SK-N-SH (cell line): ENCODE measurements at regions not wholly inside any gene's neighbourhood (a gene's known extent, or its start where the extent isn't known, plus 50 kb on each side); places are given as distances from the start of the nearest gene placed in this dataset.

ENCODE experiments used
- CTCF ChIA-PET: fragments of 300-600, 350-600 bp; formaldehyde crosslinking; extraction: SDS; loops from one replicate; lab custom pipeline; 2021; lab: Yijun Ruan, JAX
- POLR2A ChIA-PET: fragments of 350-600 bp; sonication (Branson Sonifier 250); formaldehyde crosslinking; extraction: SDS; loops from one replicate; lab custom pipeline; 2020; ENCODE audit warnings: antibody characterized with exemption, inconsistent platforms; lab: Yijun Ruan, JAX
- DNase-seq: peaks from one replicate; pipeline ENCODE4 v3.0.0; 2012
- H2AFZ ChIP-seq: fragments of 200-600 bp; sonication (generic); 2 replicates; pipeline ENCODE4 v1.8.1; 2016; ENCODE audit warnings: antibody characterized with exemption, mild to moderate bottlenecking, low read depth
- H3F3A ChIP-seq: fragments of 200-600 bp; sonication (generic); replicated peaks from 2 replicates; pipeline ENCODE3; 2016; ENCODE audit warnings: antibody characterized with exemption, mild to moderate bottlenecking; ENCODE audit not compliant: insufficient read depth
- H3K27ac ChIP-seq, 2 experiments: fragments of 200-500 bp in 1 of 2; fragments of 200-600 bp in 1 of 2; sonication (Bioruptor generic) in 1 of 2; sonication (generic), shearing (Covaris generic) in 1 of 2; 2 replicates each; pipeline versions ENCODE4 v1.5.1 to v1.6.1; 2014 to 2016; ENCODE audit warnings: low read depth in 2 of 2, inconsistent platforms in 1 of 2, low read length in 1 of 2, mild to moderate bottlenecking in 1 of 2, mixed read lengths in 1 of 2
- H3K27me3 ChIP-seq: fragments of 200-600 bp; sonication (generic), shearing (Covaris generic); 2 replicates; pipeline ENCODE4 v1.6.1; 2016; ENCODE audit warnings: mixed run types; ENCODE audit not compliant: insufficient read depth
- H3K36me3 ChIP-seq, 2 experiments: fragments of 200-500 bp in 1 of 2; fragments of 200-600 bp in 1 of 2; sonication (Bioruptor generic) in 1 of 2; sonication (generic) in 1 of 2; replicated peaks in 1 of 2; 2 replicates each; pipeline versions ENCODE3 to v1.5.1; 2014 to 2016; ENCODE audit warnings: low read length in 1 of 2, mild to moderate bottlenecking in 1 of 2; ENCODE audit not compliant: insufficient read depth in 2 of 2, control insufficient read depth in 1 of 2
- H3K4me1 ChIP-seq, 2 experiments: fragments of 200-500 bp in 1 of 2; fragments of 200-600 bp in 1 of 2; sonication (Bioruptor generic) in 1 of 2; sonication (generic), shearing (Covaris generic) in 1 of 2; 2 replicates each; pipeline versions ENCODE4 v1.5.1 to v1.6.1; 2014 to 2016; ENCODE audit warnings: low read depth in 1 of 2, low read length in 1 of 2, mixed run types in 1 of 2; ENCODE audit not compliant: insufficient read depth in 2 of 2, control insufficient read depth in 1 of 2
- H3K4me2 ChIP-seq: fragments of 200-600 bp; sonication (generic), shearing (Covaris generic); 2 replicates; pipeline ENCODE4 v1.6.1; 2017; ENCODE audit warnings: mixed run types
- H3K4me3 ChIP-seq, 2 experiments: fragments of 200-500 bp in 1 of 2; fragments of 200-600 bp in 1 of 2; sonication (Bioruptor generic) in 1 of 2; sonication (generic), shearing (Covaris generic) in 1 of 2; 2 replicates each; pipeline versions ENCODE4 v1.5.1 to v1.8.1; 2014 to 2016; ENCODE audit warnings: low read depth in 2 of 2, inconsistent platforms in 1 of 2, low read length in 1 of 2, mild to moderate bottlenecking in 1 of 2, mixed read lengths in 1 of 2, moderate library complexity in 1 of 2
- H3K79me2 ChIP-seq: fragments of 200-600 bp; sonication (generic); 2 replicates; pipeline ENCODE4 v1.8.1; 2017; ENCODE audit warnings: mild to moderate bottlenecking; ENCODE audit not compliant: insufficient read depth
- H3K9ac ChIP-seq: fragments of 200-600 bp; sonication (generic); 2 replicates; pipeline ENCODE4 v1.6.1; 2017; ENCODE audit warnings: mixed run types
- H3K9me2 ChIP-seq: fragments of 200-600 bp; sonication (generic); 2 replicates; pipeline ENCODE4 v1.6.1; 2017; ENCODE audit warnings: mixed run types
- H3K9me3 ChIP-seq: fragments of 200-600 bp; sonication (generic); 2 replicates; pipeline ENCODE4 v1.6.1; 2017; ENCODE audit warnings: mixed run types, mild to moderate bottlenecking, moderate library complexity
- H4K20me1 ChIP-seq: fragments of 200-600 bp; sonication (generic); 2 replicates; pipeline ENCODE4 v1.6.1; 2017; ENCODE audit warnings: mild to moderate bottlenecking, mixed run types; ENCODE audit not compliant: insufficient read depth
- EP300 ChIP-seq, 2 experiments: IDR thresholded peaks; 2 replicates each; pipeline versions ENCODE4 v1.4.0 to v1.6.1; 2012; ENCODE audit warnings: borderline replicate concordance in 1 of 2, low read depth in 1 of 2, low read length in 1 of 2
- EZH2phosphoT487 ChIP-seq: fragments of 200-600 bp; sonication (generic); IDR thresholded peaks from 2 replicates; pipeline ENCODE4 v1.6.1; 2017; ENCODE audit warnings: low read depth, mixed run types, mild to moderate bottlenecking, antibody characterized with exemption, moderate library complexity, borderline replicate concordance
- JUND ChIP-seq: IDR thresholded peaks from 2 replicates; pipeline ENCODE4 v1.4.0; 2012
- MAX ChIP-seq: IDR thresholded peaks from 2 replicates; pipeline ENCODE4 v1.4.0; 2012; ENCODE audit warnings: low read depth
- MEF2A ChIP-seq: IDR thresholded peaks from 2 replicates; pipeline ENCODE4 v1.4.0; 2012; ENCODE audit warnings: low read depth, borderline replicate concordance
- MXI1 ChIP-seq: IDR thresholded peaks from 2 replicates; pipeline ENCODE4 v1.6.1; 2012; ENCODE audit warnings: mild to moderate bottlenecking, low read depth, low read length, improper control_type of control experiment
- NRF1 ChIP-seq: IDR thresholded peaks from 2 replicates; pipeline ENCODE4 v1.6.1; 2012; ENCODE audit warnings: low read depth, mild to moderate bottlenecking, low read length
- PBX3 ChIP-seq: IDR thresholded peaks from 2 replicates; pipeline ENCODE4; 2012
- POLR2AphosphoS5 ChIP-seq: IDR thresholded peaks from 2 replicates; pipeline ENCODE4 v1.6.1; 2012; ENCODE audit warnings: low read depth, low read length
- RAD21 ChIP-seq: IDR thresholded peaks from 2 replicates; pipeline ENCODE4 v1.6.1; 2012; ENCODE audit warnings: mild to moderate bottlenecking, low read length
- RCOR1 ChIP-seq: fragments of 150-350 bp; IDR thresholded peaks from 2 replicates; pipeline ENCODE4 v1.6.1; 2017; ENCODE audit warnings: antibody characterized with exemption, low read length
- REST ChIP-seq: IDR thresholded peaks from 2 replicates; pipeline ENCODE4 v1.6.1; 2012; ENCODE audit warnings: mild to moderate bottlenecking, low read depth, low read length, moderate library complexity
- RFX5 ChIP-seq: IDR thresholded peaks from 2 replicates; pipeline ENCODE4 v1.6.1; 2012; ENCODE audit warnings: mild to moderate bottlenecking, improper control_type of control experiment, low read length
- RXRA ChIP-seq: IDR thresholded peaks from 2 replicates; pipeline ENCODE4 v1.4.0; 2012; ENCODE audit warnings: low read depth, mild to moderate bottlenecking, borderline replicate concordance
- TAF1 ChIP-seq: IDR thresholded peaks from 2 replicates; pipeline ENCODE4 v1.6.1; 2012; ENCODE audit warnings: low read depth, mild to moderate bottlenecking, low read length, moderate library complexity, borderline replicate concordance
- TEAD4 ChIP-seq: IDR thresholded peaks from 2 replicates; pipeline ENCODE4 v1.4.0; 2012; ENCODE audit warnings: mild to moderate bottlenecking, borderline replicate concordance; ENCODE audit not compliant: insufficient read depth
- USF2 ChIP-seq: fragments of 150-350 bp; IDR thresholded peaks from 2 replicates; pipeline ENCODE4 v1.6.1; 2017; ENCODE audit warnings: antibody characterized with exemption, low read length, low read depth, borderline replicate concordance
- YY1 ChIP-seq: IDR thresholded peaks from 2 replicates; pipeline ENCODE4 v1.4.0; 2012; ENCODE audit warnings: low read depth, mild to moderate bottlenecking
- ZBTB33 ChIP-seq: IDR thresholded peaks from 2 replicates; pipeline ENCODE4 v1.4.0; 2012; ENCODE audit warnings: low read depth, borderline replicate concordance

GRCh38 chr7:52909131-52909530, 126.3 kb upstream of the POM121L12 start:
- Histone ChIP-seq H3K36me3 (no peaks in the 10 kb centered on the region), H3K9ac (no peak overlapping the region), H3K27me3 (no peaks in the 10 kb centered on the region), H3F3A (no peaks in the 10 kb centered on the region), H3K9me2 (no peaks in the 10 kb centered on the region), H4K20me1 (no peaks in the 10 kb centered on the region), H3K4me3 (no peak overlapping the region), H2AFZ (no peak overlapping the region), H3K79me2 (no peaks in the 10 kb centered on the region), H3K4me1 (no peaks in the 10 kb centered on the region; a peak in 1 of 4 replicates), H3K4me2 (no peak overlapping the region), H3K9me3 (0 out of 2 replicates have a peak, but pooled peaks cover 5% of the 10 kb centered on the region), H3K27ac (no peak overlapping the region)
- TF ChIP-seq TAF1 (no peak), PBX3 (no peak), RCOR1 (no peak), EZH2phosphoT487 (no peak), POLR2AphosphoS5 (no peak), RAD21 (no peak), USF2 (no peak), JUND (no peak), RXRA (no peak), EP300 (IDR thresholded peaks at IDR 0.05; ENCODE audit: borderline replicate concordance in 1 of 2, low read depth in 1 of 2, low read length in 1 of 2) (no peak), MEF2A (no peak), NRF1 (no peak), YY1 (no peak), MXI1 (no peak), MAX (no peak), REST (no peak), RFX5 (no peak), ZBTB33 (no peak), TEAD4 (no peak)
- no peak for DNase-seq
- CTCF ChIA-PET, result no interaction called here
- POLR2A ChIA-PET, result no interaction called here
